ENCODE measurements at regions not wholly inside any gene's neighbourhood (a gene's known extent, or its start where the extent isn't known, plus 50 kb on each side); places are given as distances from the start of the nearest gene placed in this dataset.

- Histone ChIP-seq H3K27ac (ENCODE audit: low read length) (no peak overlapping the region), H3K4me3 (ENCODE audit: low read length) (no peak overlapping the region), H3K27me3 (ENCODE audit: control insufficient read depth, insufficient read depth, low read length) (no peaks in the 10 kb centered on the region)
Measured at GRCh38 chr2:239758279-239758877, 266.8 kb downstream of the NDUFA10 start.

GRCh38 chr2:239756790-239757760, 268.1 kb downstream of the NDUFA10 start:
- no peaks in the 10 kb centered on the region for H3K9me3 ChIP-seq (ENCODE audit: control insufficient read depth, insufficient read depth, low read length)
- no peak overlapping the region for H3K27ac ChIP-seq (ENCODE audit: low read length)
- H3K36me3 ChIP-seq (ENCODE audit: control insufficient read depth, insufficient read depth, low read length), result no peaks in the 10 kb centered on the region
- H3K4me1 ChIP-seq (ENCODE audit: control insufficient read depth, insufficient read depth, low read length), result no peaks in the 10 kb centered on the region; the same call in 1 of the 2 replicates
- H3K27me3 ChIP-seq (ENCODE audit: control insufficient read depth, insufficient read depth, low read length), result no peaks in the 10 kb centered on the region
- no CpG with 5 or more reads among the region's 31 CpGs for WGBS (ENCODE audit: insufficient coverage, insufficient read length)
- no peak overlapping the region for H3K4me3 ChIP-seq (ENCODE audit: low read length)
- DNase-seq (ENCODE audit: low read depth, low spot score), result no peak

More at GRCh38 chr2:239758279-239758877, 266.8 kb downstream of the NDUFA10 start:
- Histone ChIP-seq H3K36me3 (ENCODE audit: control insufficient read depth, insufficient read depth, low read length) (no peaks in the 10 kb centered on the region), H3K4me1 (ENCODE audit: control insufficient read depth, insufficient read depth, low read length) (no peaks in the 10 kb centered on the region; the same call in 1 of the 2 replicates), H3K9me3 (ENCODE audit: control insufficient read depth, insufficient read depth, low read length) (no peaks in the 10 kb centered on the region)
- no CpG with 5 or more reads among the region's 18 CpGs for WGBS (ENCODE audit: insufficient coverage, insufficient read length)
- no peak for DNase-seq (ENCODE audit: low read depth, low spot score)

GRCh38 chr2:239756031-239756789, 268.9 kb downstream of the NDUFA10 start:
- H3K36me3 ChIP-seq (ENCODE audit: control insufficient read depth, insufficient read depth, low read length), result no peaks in the 10 kb centered on the region

GRCh38 chr2:239753401-239753837, 271.7 kb downstream of the NDUFA10 start:
- no peak for DNase-seq (ENCODE audit: low read depth, low spot score)
- Histone ChIP-seq H3K27ac (ENCODE audit: low read length) (no peak overlapping the region), H3K27me3 (ENCODE audit: control insufficient read depth, insufficient read depth, low read length) (no peaks in the 10 kb centered on the region), H3K9me3 (ENCODE audit: control insufficient read depth, insufficient read depth, low read length) (no peaks in the 10 kb centered on the region), H3K36me3 (ENCODE audit: control insufficient read depth, insufficient read depth, low read length) (no peaks in the 10 kb centered on the region), H3K4me1 (ENCODE audit: control insufficient read depth, insufficient read depth, low read length) (no peaks in the 10 kb centered on the region; the same call in 1 of the 2 replicates), H3K4me3 (ENCODE audit: low read length) (no peak overlapping the region)
- no CpG with 5 or more reads among the region's 14 CpGs for WGBS (ENCODE audit: insufficient coverage, insufficient read length)

More at GRCh38 chr2:239756031-239756789, 268.9 kb downstream of the NDUFA10 start:
- Histone ChIP-seq H3K27ac (ENCODE audit: low read length) (no peak overlapping the region), H3K4me1 (ENCODE audit: control insufficient read depth, insufficient read depth, low read length) (no peaks in the 10 kb centered on the region; the same call in 1 of the 2 replicates), H3K9me3 (ENCODE audit: control insufficient read depth, insufficient read depth, low read length) (no peaks in the 10 kb centered on the region), H3K4me3 (ENCODE audit: low read length) (no peak overlapping the region), H3K27me3 (ENCODE audit: control insufficient read depth, insufficient read depth, low read length) (no peaks in the 10 kb centered on the region)
- DNase-seq (ENCODE audit: low read depth, low spot score), result no peak
- no CpG with 5 or more reads among the region's 10 CpGs for WGBS (ENCODE audit: insufficient coverage, insufficient read length)

- no peaks in the 10 kb centered on the region for H3K9me3 ChIP-seq (ENCODE audit: control insufficient read depth, insufficient read depth, low read length)
- no peak overlapping the region for H3K4me3 ChIP-seq (ENCODE audit: low read length)
- H3K27ac ChIP-seq (ENCODE audit: low read length), result no peak overlapping the region
- no peaks in the 10 kb centered on the region for H3K36me3 ChIP-seq (ENCODE audit: control insufficient read depth, insufficient read depth, low read length)
- no CpG with 5 or more reads among the region's 13 CpGs for WGBS (ENCODE audit: insufficient coverage, insufficient read length)
- no peak for DNase-seq (ENCODE audit: low read depth, low spot score)
- H3K4me1 ChIP-seq (ENCODE audit: control insufficient read depth, insufficient read depth, low read length), result no peaks in the 10 kb centered on the region
- H3K27me3 ChIP-seq (ENCODE audit: control insufficient read depth, insufficient read depth, low read length), result no peaks in the 10 kb centered on the region
Measured at GRCh38 chr2:239752951-239753350, 272.2 kb downstream of the NDUFA10 start.

GRCh38 chr2:239751679-239752355, 273.3 kb downstream of the NDUFA10 start:
- Histone ChIP-seq H3K27me3 (ENCODE audit: control insufficient read depth, insufficient read depth, low read length) (no peaks in the 10 kb centered on the region), H3K9me3 (ENCODE audit: control insufficient read depth, insufficient read depth, low read length) (no peaks in the 10 kb centered on the region), H3K4me3 (ENCODE audit: low read length) (no peak overlapping the region)

GRCh38 chr2:239750929-239751678, 274.0 kb downstream of the NDUFA10 start:
- H3K4me1 ChIP-seq (ENCODE audit: control insufficient read depth, insufficient read depth, low read length), result no peaks in the 10 kb centered on the region
- H3K27ac ChIP-seq (ENCODE audit: low read length), result no peak overlapping the region
- H3K27me3 ChIP-seq (ENCODE audit: control insufficient read depth, insufficient read depth, low read length), result no peaks in the 10 kb centered on the region
- no peaks in the 10 kb centered on the region for H3K9me3 ChIP-seq (ENCODE audit: control insufficient read depth, insufficient read depth, low read length)
- no peaks in the 10 kb centered on the region for H3K36me3 ChIP-seq (ENCODE audit: control insufficient read depth, insufficient read depth, low read length)
- no peak overlapping the region for H3K4me3 ChIP-seq (ENCODE audit: low read length)
- DNase-seq (ENCODE audit: low read depth, low spot score), result no peak
- no CpG with 5 or more reads among the region's 22 CpGs for WGBS (ENCODE audit: insufficient coverage, insufficient read length)

More at GRCh38 chr2:239751679-239752355, 273.3 kb downstream of the NDUFA10 start:
- no peak overlapping the region for H3K27ac ChIP-seq (ENCODE audit: low read length)
- H3K4me1 ChIP-seq (ENCODE audit: control insufficient read depth, insufficient read depth, low read length), result no peaks in the 10 kb centered on the region
- no peaks in the 10 kb centered on the region for H3K36me3 ChIP-seq (ENCODE audit: control insufficient read depth, insufficient read depth, low read length)
- no peak for DNase-seq (ENCODE audit: low read depth, low spot score)
- no CpG with 5 or more reads among the region's 24 CpGs for WGBS (ENCODE audit: insufficient coverage, insufficient read length)

GRCh38 chr2:239750045-239750835, 274.9 kb downstream of the NDUFA10 start:
- WGBS (ENCODE audit: insufficient coverage, insufficient read length), result no CpG with 5 or more reads among the region's 29 CpGs
- H3K9me3 ChIP-seq (ENCODE audit: control insufficient read depth, insufficient read depth, low read length), result no peaks in the 10 kb centered on the region
- no peak overlapping the region for H3K27ac ChIP-seq (ENCODE audit: low read length)

More at GRCh38 chr2:239750045-239750835, 274.9 kb downstream of the NDUFA10 start:
- no peak overlapping the region for H3K4me3 ChIP-seq (ENCODE audit: low read length)
- H3K36me3 ChIP-seq (ENCODE audit: control insufficient read depth, insufficient read depth, low read length), result no peaks in the 10 kb centered on the region
- no peaks in the 10 kb centered on the region for H3K4me1 ChIP-seq (ENCODE audit: control insufficient read depth, insufficient read depth, low read length)
- DNase-seq (ENCODE audit: low read depth, low spot score), result no peak
- no peaks in the 10 kb centered on the region for H3K27me3 ChIP-seq (ENCODE audit: control insufficient read depth, insufficient read depth, low read length)
